VCaP (cell line): ENCODE measurements at regions not wholly inside any gene's neighbourhood (a gene's known extent, or its start where the extent isn't known, plus 50 kb on each side); places are given as distances from the start of the nearest gene placed in this dataset.

Experiments
- H3K27ac ChIP-seq: fragments of 450-650 bp; 2 replicates; pipeline ENCODE4 v1.5.1; 2017
- TF ChIP-seq, protein P1 (sequence below): fragments of 450-650 bp; conservative IDR thresholded peaks from 2 replicates; pipeline ENCODE4 v1.5.1; 2017; ENCODE audit warnings: mild to moderate bottlenecking, moderate library complexity

DNA sequence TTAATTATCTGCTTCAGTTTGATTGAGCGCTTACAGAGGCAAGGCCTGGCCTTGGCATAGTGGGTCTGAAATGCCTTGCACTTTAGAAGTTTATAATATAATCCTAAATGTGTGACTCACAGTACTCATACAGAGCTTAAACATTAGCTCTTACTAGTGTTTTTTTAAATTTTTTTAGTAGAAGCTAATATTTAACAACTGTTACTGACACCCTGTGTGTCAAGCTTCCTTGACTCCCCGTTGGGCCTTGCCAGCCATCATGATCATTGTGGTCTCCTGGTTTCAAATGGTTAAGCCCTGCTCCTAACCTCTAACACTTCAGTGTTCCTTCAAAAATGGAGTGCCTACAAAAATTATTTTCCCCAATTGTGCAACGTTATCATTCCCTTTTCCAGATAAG, 126.9 kb downstream of the GALC start:
- no peak overlapping the region for H3K27ac ChIP-seq
- TF ChIP-seq, protein P1, sequence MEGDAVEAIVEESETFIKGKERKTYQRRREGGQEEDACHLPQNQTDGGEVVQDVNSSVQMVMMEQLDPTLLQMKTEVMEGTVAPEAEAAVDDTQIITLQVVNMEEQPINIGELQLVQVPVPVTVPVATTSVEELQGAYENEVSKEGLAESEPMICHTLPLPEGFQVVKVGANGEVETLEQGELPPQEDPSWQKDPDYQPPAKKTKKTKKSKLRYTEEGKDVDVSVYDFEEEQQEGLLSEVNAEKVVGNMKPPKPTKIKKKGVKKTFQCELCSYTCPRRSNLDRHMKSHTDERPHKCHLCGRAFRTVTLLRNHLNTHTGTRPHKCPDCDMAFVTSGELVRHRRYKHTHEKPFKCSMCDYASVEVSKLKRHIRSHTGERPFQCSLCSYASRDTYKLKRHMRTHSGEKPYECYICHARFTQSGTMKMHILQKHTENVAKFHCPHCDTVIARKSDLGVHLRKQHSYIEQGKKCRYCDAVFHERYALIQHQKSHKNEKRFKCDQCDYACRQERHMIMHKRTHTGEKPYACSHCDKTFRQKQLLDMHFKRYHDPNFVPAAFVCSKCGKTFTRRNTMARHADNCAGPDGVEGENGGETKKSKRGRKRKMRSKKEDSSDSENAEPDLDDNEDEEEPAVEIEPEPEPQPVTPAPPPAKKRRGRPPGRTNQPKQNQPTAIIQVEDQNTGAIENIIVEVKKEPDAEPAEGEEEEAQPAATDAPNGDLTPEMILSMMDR = no peak

DNA sequence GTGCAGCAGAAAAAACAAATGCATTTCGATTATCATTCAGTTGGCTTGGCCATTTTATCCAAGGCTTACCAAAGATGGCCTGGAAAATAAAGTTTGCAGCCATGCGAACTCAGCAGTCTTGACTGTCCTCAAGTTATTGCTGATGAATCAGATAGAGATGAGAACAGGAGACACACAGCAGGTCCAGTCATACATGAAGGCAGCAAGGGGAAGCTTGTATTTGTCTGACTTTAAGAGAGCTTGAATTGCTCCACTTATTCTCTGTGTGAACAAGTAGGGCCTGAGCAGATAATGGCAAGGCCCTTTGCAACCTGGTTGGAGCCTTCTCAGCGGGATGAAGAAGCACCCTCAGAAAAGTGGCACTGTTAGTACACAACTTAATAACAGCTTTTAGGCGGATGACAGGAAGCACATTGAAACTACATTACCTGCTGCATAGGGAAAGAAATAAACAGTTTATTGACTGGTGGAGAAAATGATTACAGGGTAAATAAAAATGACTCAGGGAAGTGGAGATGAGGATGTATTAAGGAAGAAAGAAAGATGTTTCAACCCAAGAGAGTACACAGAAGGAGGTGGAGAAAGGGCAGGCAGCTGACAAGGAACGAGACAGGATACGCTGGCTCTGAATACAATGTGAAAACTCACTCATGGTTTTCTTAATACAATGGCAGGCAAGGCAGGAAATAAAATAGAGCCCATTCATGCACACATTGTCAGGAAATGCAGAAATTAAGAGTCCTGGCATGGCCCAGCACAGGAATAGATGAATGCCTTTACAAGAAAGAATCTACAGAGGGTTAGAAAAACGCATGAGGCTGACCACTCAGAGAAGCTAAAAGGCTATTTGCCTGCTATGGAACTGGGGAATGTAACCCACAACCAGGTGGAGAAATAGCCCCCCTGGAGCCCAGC, 128.4 kb downstream of the GALC start:
- no peak overlapping the region for H3K27ac ChIP-seq
- TF ChIP-seq, protein P1 = no peak

DNA sequence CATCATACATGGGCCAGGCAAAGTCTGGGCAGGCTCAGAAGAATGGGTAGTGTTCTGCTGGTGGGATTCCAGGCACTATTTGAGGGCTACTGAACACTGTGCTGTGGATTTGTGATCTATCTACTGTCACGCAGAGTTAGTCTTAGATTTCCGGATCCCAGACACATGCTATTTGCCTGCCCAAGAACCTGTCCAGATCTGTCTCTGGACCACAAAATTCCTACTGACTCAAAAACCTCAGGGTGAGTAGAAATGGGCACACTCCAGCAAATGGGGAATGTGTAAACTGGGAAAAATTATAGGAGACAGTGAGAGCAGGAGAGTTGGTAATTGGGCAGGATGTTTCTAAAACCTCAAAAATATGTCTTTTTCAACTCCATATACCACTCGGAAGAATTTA, 129.9 kb downstream of the GALC start:
- H3K27ac ChIP-seq = no peak overlapping the region
- TF ChIP-seq, protein P1 = no peak

DNA sequence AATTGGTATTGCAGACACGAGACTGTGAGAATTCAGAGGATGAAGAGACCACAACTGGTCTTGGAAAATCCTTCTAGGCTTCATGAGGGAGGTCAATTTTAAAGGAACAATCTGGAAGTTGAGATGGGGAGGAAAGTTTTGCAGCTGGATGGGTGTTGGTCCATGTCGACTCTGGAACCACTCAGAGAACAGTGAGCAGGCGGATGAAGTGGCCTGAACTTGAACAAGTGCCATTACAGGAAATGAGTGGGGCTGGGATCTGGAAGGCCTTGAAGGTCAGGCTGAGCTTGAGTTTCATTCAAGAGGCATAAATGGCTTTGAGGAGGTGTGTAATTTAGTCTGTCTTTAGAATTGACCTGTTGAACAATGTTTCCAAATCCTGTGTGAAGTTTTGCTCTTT, 140.9 kb downstream of the GALC start:
- TF ChIP-seq, protein P1 = no peak
- no peak overlapping the region for H3K27ac ChIP-seq

DNA sequence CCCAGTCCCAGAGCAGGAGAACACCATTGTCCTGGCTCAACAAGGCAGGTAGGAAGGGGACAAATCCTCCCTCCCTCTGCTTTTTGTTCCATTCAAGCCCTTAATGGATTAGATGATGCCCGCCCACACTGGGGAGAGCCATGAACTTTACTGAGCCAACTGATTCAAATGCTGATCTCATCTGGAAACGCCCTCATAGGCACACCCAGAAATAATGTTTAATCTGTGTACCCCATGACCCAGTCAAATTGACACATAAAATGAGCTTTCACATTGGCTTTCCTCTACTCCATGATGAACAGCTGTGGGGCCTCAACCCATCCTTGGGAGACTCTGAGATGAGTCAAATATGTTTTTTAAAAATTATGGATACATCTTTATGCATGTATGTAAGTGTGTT, 141.8 kb downstream of the GALC start:
- no peak overlapping the region for H3K27ac ChIP-seq
- TF ChIP-seq, protein P1 = no peak

DNA sequence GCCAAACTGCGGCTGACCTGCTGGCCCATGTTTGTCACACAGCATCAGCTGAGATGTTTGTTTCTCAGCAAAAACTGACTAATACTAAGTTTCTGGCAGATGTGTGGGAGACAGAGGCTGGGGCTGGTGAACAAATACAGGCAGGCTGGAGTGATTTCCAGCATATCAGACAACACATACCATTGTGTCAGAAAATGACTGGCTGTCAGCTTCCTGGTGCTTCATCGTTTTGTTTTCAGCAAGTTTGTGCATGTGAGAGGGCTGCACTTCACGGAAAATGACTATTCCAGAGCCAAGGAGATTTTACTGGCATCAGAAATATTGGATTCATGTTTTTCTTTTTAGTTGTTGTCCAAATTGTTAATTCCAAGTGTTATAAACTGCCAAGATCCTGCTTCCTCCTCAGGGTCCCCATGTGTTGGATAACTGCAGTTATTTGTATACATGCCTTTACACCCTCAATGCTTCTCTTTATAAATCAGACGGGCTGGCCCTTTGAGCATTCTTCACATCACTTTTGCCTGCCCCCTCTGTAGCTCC, 145.7 kb downstream of the GALC start:
- TF ChIP-seq, protein P1 = no peak
- no peak overlapping the region for H3K27ac ChIP-seq

DNA sequence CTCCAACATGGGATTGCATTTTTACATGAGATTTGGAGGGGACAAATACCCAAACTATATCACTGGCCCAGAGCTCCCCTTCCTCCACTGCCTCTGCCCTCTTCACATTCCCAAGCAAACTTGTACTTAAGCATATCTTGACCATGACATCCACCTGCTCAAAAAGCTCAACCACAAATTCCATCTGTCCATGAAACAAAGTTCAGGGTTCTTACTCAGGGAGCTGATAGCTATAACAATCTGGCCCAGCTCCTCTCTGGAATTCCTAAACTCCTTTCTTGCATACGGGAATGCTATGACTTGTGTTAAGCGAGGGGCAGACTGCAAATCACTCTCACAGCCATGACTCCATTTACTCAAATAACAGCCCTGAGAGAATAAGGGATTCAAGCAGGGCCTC, 152.1 kb downstream of the GALC start:
- TF ChIP-seq, protein P1 = no peak
- H3K27ac ChIP-seq = no peak overlapping the region
